CD4-positive, alpha-beta T cell (primary cell): ENCODE measurements at regions not wholly inside any gene's neighbourhood (a gene's known extent, or its start where the extent isn't known, plus 50 kb on each side); places are given as distances from the start of the nearest gene placed in this dataset.

ENCODE experiments used
- ATAC-seq: fragments of 200-7000 bp; cut with Tn5 transposase; one replicate; pipeline ENCODE4 v1.10.0; 2022; ENCODE audit warnings: mild to moderate bottlenecking; ENCODE audit not compliant: poor library complexity
- CTCF ChIA-PET: fragments of 350-600 bp; sonication (Branson Sonifier 250); formaldehyde crosslinking; loops from one replicate; lab custom pipeline; 2021; ENCODE audit warnings: antibody characterized with exemption, inconsistent platforms; lab: Charles Lee
- POLR2A ChIA-PET: fragments of 350-600 bp; sonication (Branson Sonifier 250); formaldehyde crosslinking; loops from one replicate; lab custom pipeline; 2021; ENCODE audit warnings: antibody characterized with exemption, inconsistent platforms; lab: Charles Lee
- DNase-seq, 14 experiments: peaks; one replicate each; pipeline ENCODE4 v3.0.0-alpha.2; 2013 to 2020; ENCODE audit warnings: mixed read lengths in 2 of 14
- H3K27ac ChIP-seq, 2 donors: one replicate each; pipeline versions ENCODE4 v1.5.1 to v1.7.0; 2013; ENCODE audit warnings: low read length in 2 of 2, low read depth in 1 of 2, mild to moderate bottlenecking in 1 of 2
- H3K27me3 ChIP-seq, 2 experiments: 1 replicate in 1 of 2; 2 replicates in 1 of 2; pipeline versions ENCODE4 v1.6.1 to v1.7.0; 2013; ENCODE audit warnings: low read length in 2 of 2, control low read depth in 1 of 2, mild to moderate bottlenecking in 1 of 2, moderate library complexity in 1 of 2; ENCODE audit not compliant: insufficient read depth in 2 of 2, control insufficient read depth in 1 of 2
- H3K36me3 ChIP-seq: one replicate; pipeline ENCODE4 v1.6.1; 2013; ENCODE audit warnings: low read length, control low read depth; ENCODE audit not compliant: insufficient read depth
- H3K4me1 ChIP-seq: one replicate; pipeline ENCODE4 v1.6.1; 2013; ENCODE audit warnings: low read length, control low read depth; ENCODE audit not compliant: insufficient read depth
- H3K4me3 ChIP-seq: one replicate; pipeline ENCODE4 v1.5.1; 2013; ENCODE audit warnings: mild to moderate bottlenecking, low read length, moderate library complexity
- H3K9me3 ChIP-seq, 2 experiments: 1 replicate in 1 of 2; 2 replicates in 1 of 2; pipeline versions ENCODE4 v1.6.1 to v1.7.0; 2013; ENCODE audit warnings: low read length in 2 of 2, mild to moderate bottlenecking in 2 of 2, control low read depth in 1 of 2, moderate library complexity in 1 of 2; ENCODE audit not compliant: control insufficient read depth in 1 of 2, insufficient read depth in 1 of 2
- H3K27ac Mint-ChIP-seq: one replicate; pipeline ENCODE4 v1.8.0; 2020; ENCODE audit warnings: mixed read lengths
- H3K27me3 Mint-ChIP-seq: one replicate; pipeline ENCODE4 v1.8.0; 2021; ENCODE audit warnings: mixed read lengths
- H3K36me3 Mint-ChIP-seq: one replicate; pipeline ENCODE4 v1.8.0; 2021; ENCODE audit warnings: low read depth, mixed read lengths
- H3K4me1 Mint-ChIP-seq: one replicate; pipeline ENCODE4 v1.8.0; 2021; ENCODE audit warnings: low read depth, mixed read lengths
- H3K4me3 Mint-ChIP-seq: one replicate; pipeline ENCODE4 v1.8.0; 2020; ENCODE audit warnings: mild to moderate bottlenecking, mixed read lengths
- H3K9me3 Mint-ChIP-seq: one replicate; pipeline ENCODE4 v1.8.0; 2020; ENCODE audit warnings: mixed read lengths
- CTCF ChIP-seq: fragments of 200-600 bp; IDR thresholded peaks from one replicate; pipeline ENCODE4 v1.8.0; 2022; ENCODE audit warnings: antibody characterized with exemption, mild to moderate bottlenecking
- intact Hi-C, 2 experiments: fragments of 100-400 bp; cut with DNase I in 1 of 2; cut with micrococcal nuclease in 1 of 2; formaldehyde crosslinking; loops; one replicate each; pipeline versions ENCODE4 v1.15.1 to v1.9.0; 2023 to 2025; cut with DNase I, micrococcal nuclease

- H3K9me3 ChIP-seq = peaks cover 0 to 11% of the 10 kb centered on the region in 2 experiments
- no peaks in the 10 kb centered on the region for H3K27me3 Mint-ChIP-seq
- no peaks in the 10 kb centered on the region for H3K36me3 ChIP-seq
- H3K36me3 Mint-ChIP-seq = no peaks in the 10 kb centered on the region
- H3K27ac Mint-ChIP-seq = no peak overlapping the region
- intact Hi-C loops = no loop called here
- no peak overlapping the region for H3K4me3 Mint-ChIP-seq
- ChIA-PET CTCF (no interaction called here), POLR2A (no interaction called here)
- H3K4me3 ChIP-seq = no peak overlapping the region
- H3K4me1 ChIP-seq = no peaks in the 10 kb centered on the region
- no peak overlapping the region for H3K27ac ChIP-seq
- ATAC-seq (no peak), DNase-seq (no peak)
- no peaks in the 10 kb centered on the region for H3K4me1 Mint-ChIP-seq
- no peaks in the 10 kb centered on the region for H3K27me3 ChIP-seq
- TF ChIP-seq CTCF = no peak
- peaks cover 5% of the 10 kb centered on the region for H3K9me3 Mint-ChIP-seq
These were observed 930.5 kb upstream of the MIR17HG start for GRCh38 chr13:90416938-90417337.

- Mint-ChIP-seq H3K9me3 (peaks cover 5% of the 10 kb centered on the region), H3K4me1 (no peaks in the 10 kb centered on the region), H3K27ac (no peak overlapping the region), H3K36me3 (no peaks in the 10 kb centered on the region), H3K4me3 (no peak overlapping the region), H3K27me3 (no peaks in the 10 kb centered on the region)
- Histone ChIP-seq H3K27me3 (no peaks in the 10 kb centered on the region), H3K27ac (no peak overlapping the region), H3K9me3 (peaks cover 0 to 11% of the 10 kb centered on the region in 2 experiments), H3K4me3 (no peak overlapping the region), H3K36me3 (no peaks in the 10 kb centered on the region), H3K4me1 (no peaks in the 10 kb centered on the region)
- TF ChIP-seq CTCF = no peak
- CTCF ChIA-PET = no interaction called here
- ATAC-seq = no peak
- intact Hi-C loops = no loop called here
- no peak for DNase-seq
- POLR2A ChIA-PET = no interaction called here
These were observed 926.8 kb upstream of the MIR17HG start for GRCh38 chr13:90420683-90421082.

GRCh38 chr13:90427322-90428272 lies 919.9 kb upstream of the MIR17HG start:
- Histone ChIP-seq H3K9me3 (peaks cover 0 to 16% of the 10 kb centered on the region in 2 experiments), H3K27ac (no peak overlapping the region), H3K4me3 (no peak overlapping the region), H3K4me1 (no peaks in the 10 kb centered on the region), H3K36me3 (no peaks in the 10 kb centered on the region), H3K27me3 (no peaks in the 10 kb centered on the region)
- Mint-ChIP-seq H3K36me3 (no peaks in the 10 kb centered on the region), H3K4me3 (no peak overlapping the region), H3K27me3 (no peaks in the 10 kb centered on the region), H3K27ac (no peak overlapping the region), H3K9me3 (peaks cover 8% of the 10 kb centered on the region), H3K4me1 (no peaks in the 10 kb centered on the region)
- no peak for DNase-seq
- no peak for ATAC-seq
- ChIA-PET CTCF (no interaction called here), POLR2A (no interaction called here)
- TF ChIP-seq CTCF = no peak
- intact Hi-C loops = no loop called here
